D721Med (cell line): ENCODE measurements at regions not wholly inside any gene's neighbourhood (a gene's known extent, or its start where the extent isn't known, plus 50 kb on each side); places are given as distances from the start of the nearest gene placed in this dataset.

Experiments
- DNase-seq: peaks from one replicate; pipeline ENCODE4 v3.0.0; 2011; ENCODE audit warnings: low spot score; ENCODE audit not compliant: insufficient read length
- FAIRE-seq: peaks from 2 replicates; lab custom pipeline; 2011; peaks lifted over from hg19 to GRCh38; lab: Jason Lieb, UNC
- CTCF ChIP-seq: IDR thresholded peaks from 2 replicates; pipeline ENCODE4 v1.5.1; 2012; ENCODE audit warnings: mild to moderate bottlenecking, control low read depth; ENCODE audit not compliant: insufficient read depth; ENCODE audit errors: missing control alignments

GRCh38 chr11:103591554-103591953, 444.9 kb upstream of the DDI1 start:
- TF ChIP-seq CTCF, result no peak
- FAIRE-seq, result peak; percentile 16
- no peak for DNase-seq

- DNase-seq (no peak), FAIRE-seq (no peak)
- TF ChIP-seq CTCF, result no peak
Measured at GRCh38 chr11:103594283-103594682, 442.2 kb upstream of the DDI1 start.

- no peak for DNase-seq
- no peak for TF ChIP-seq CTCF
- no peak for FAIRE-seq
Measured at GRCh38 chr11:103596315-103596714, 440.1 kb upstream of the DDI1 start.

- FAIRE-seq (peak; percentile 80), DNase-seq (no peak)
Measured at GRCh38 chr11:103601225-103601846, 435.1 kb upstream of the DDI1 start.

GRCh38 chr11:103602840-103603239, 433.6 kb upstream of the DDI1 start:
- TF ChIP-seq CTCF, result no peak

More at GRCh38 chr11:103601225-103601846, 435.1 kb upstream of the DDI1 start:
- peak; percentile 96 for TF ChIP-seq CTCF

GRCh38 chr11:103604310-103604709, 432.1 kb upstream of the DDI1 start:
- no peak for FAIRE-seq
- TF ChIP-seq CTCF, result no peak
- no peak for DNase-seq

More at GRCh38 chr11:103602840-103603239, 433.6 kb upstream of the DDI1 start:
- FAIRE-seq (peak; percentile 44), DNase-seq (no peak)

GRCh38 chr11:103608566-103608965, 427.9 kb upstream of the DDI1 start:
- FAIRE-seq, result no peak
- no peak for DNase-seq
- TF ChIP-seq CTCF, result no peak
